Stimulated activated CD4-positive, alpha-beta T cell treated with anti-CD3 and anti-CD28 coated beads, Interleukin-15, amount 100 ng/mL, for 24 hours (primary cell): ENCODE measurements at regions not wholly inside any gene's neighbourhood (a gene's known extent, or its start where the extent isn't known, plus 50 kb on each side); places are given as distances from the start of the nearest gene placed in this dataset.

ENCODE experiments used
- DNase-seq: peaks from one replicate; pipeline ENCODE4 v3.0.0-alpha.2; 2020

DNA sequence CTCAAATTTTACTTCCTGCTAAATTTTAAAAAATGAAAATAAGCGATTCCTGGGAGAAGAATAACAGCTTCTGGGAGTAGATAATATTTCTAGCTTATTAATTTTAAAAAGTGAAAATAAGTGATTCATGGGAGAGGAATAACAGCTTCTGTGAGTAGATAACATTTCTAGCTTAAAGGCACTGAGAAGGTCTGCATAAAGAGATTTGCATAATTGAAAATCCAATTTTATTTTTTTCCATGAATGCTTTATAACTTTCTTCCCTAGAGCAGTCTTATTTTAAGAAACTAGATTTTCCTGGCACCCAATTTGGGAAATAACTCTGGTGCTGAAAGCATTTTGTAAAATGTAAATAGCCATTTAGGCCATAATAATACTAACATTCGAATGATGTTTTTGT lies 65.9 kb upstream of the ASTN2 start:
- DNase-seq = no peak

DNA sequence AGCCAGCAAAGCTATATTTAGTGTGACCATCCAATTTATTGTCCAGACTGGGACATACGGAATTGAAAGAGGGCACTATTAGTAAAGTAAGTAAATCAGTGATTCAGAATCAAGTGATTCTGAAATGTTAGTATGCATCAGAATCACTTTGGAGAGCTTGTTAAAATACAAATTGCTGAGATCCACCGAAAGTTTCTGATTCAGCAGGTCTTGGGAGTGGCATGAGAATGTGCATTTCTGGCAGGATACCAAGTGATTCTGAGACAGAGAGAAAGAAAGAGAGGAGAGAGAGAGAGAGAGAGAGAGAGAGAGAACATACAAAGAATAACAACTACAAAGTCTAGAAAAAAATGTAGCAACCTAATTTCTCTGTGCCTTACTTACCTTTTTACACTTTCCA lies 65.4 kb upstream of the ASTN2 start:
- DNase-seq = no peak

DNA sequence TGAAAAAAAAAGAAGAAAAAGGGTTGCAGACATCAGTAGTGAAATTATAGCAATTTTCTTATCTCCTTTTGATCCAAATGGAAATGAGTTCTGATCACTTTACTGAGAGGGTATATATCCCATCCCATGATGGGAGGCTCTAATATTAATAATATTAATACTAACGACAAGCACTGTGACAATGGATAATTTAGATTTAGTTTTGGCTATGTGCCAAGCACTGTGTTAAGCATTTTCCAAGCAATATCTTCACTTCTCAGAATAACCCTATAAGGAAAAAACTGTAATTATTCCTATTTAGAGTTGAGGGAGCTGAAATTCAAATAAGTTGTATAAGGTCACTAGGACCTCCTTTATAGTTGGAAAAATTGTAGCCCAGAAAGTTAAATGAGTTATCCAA lies 58.4 kb upstream of the ASTN2 start:
- no peak for DNase-seq

DNA sequence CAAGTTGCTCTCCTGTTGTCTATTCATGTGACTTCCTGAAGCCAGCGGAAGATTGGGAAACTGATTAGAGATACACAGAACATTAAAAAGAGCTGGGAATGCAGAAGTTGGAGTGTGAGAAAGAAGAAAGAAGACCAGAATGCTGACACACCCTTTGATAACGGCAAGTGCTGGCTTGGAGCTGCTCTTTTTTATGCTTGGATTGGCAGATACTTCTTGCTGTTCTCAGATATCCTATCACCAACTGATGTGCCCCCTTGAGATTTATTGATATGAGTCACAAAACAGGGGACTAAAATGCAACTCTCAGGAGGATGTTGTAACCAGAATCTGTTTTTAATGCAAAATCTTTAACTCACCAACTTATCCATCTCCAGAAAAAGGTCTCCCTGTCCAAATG lies 56.0 kb upstream of the ASTN2 start:
- DNase-seq = no peak

DNA sequence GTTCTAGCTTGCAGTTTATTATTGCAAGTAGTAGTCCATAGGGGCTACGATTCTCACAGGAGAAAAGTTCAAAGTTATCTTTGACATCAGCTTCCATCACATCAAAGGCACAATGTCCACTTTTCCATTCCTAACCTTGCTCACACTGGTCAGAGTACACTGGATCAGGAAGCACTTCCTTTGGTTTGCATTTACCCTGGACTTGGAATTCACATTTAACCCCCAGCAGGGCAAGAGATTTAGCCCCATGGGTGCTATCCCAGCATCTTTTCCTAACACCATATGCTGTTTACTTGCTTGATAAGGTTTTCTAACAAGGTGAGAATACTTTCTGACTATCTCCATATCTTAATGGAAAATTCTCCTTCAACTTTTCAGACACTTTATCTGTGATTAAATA lies 55.6 kb upstream of the ASTN2 start:
- no peak for DNase-seq

DNA sequence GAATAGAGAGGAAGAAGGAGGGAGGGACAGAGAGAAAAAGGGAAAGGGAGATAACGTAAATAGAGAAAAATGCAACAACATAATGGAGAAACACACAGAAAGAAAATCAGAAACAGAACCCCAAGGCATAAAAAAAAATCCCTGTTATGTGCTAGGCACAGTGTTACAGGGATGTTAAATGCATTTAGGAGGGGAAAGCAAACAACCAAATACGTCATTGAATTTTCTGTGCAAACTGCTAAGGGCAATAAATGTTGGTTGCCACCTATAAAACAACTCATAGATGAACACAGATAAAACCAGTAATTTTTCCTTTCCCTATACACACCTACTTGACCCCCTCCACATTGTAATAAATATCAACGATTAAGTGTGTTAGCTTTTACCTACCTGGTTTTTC lies 51.3 kb upstream of the ASTN2 start:
- DNase-seq = no peak

DNA sequence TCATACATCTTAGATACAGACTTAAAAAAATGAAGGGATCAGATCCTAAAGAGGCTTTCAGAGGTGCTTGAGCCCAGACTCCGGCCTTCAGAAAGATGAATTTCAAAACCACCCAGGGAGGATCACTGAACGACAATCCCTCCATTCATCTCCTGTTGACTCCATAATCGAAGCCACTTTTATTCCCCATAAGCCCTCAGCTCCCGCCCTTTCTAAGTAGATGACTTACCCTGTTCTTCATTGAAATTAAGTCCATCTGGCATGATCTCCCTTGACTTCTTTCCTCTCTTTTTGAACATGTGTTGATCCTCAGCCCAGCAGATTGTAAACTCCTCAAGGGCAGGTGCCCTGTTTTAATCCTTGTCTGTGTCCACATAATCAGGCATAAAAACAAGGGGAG lies 50.8 kb upstream of the ASTN2 start:
- DNase-seq = no peak

DNA sequence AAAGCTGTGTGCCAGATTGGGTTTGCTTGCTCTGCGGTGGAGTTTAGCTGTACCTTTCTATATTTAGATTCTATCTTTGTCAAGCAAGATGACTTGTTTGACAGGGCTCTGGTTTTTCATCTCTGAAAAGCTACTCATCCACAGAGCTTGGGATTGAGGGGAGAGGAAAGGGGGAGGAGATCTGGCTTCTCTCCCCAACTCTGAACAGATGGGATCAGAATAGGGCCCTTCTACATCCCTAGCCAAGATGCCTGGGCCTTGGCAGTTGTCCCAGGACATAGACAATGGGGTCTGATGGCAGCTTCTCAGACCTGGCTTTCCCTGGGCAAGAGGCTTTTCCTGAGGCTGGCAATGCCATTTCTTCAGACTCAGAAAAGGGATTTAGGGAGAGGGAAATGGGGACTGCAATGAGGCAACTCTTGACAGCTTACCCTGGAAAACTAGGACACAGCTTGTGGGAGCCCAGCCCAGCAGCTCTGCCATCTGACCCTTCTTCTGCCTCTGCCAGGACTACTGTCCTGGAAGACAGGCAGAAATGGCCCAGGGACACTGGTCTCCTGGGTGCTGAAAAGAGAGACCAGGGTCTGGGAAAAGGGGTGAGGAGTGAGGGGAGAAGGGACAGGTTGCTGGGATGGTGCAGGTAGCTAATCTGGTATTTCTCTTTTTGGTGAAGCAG lies 50.2 kb upstream of the ASTN2 start:
- no peak for DNase-seq
